KMS-11 (cell line): ENCODE measurements at regions not wholly inside any gene's neighbourhood (a gene's known extent, or its start where the extent isn't known, plus 50 kb on each side); places are given as distances from the start of the nearest gene placed in this dataset.

ENCODE experiments used
- H2AFZ ChIP-seq: fragments of 200-600 bp; sonication (generic); 2 replicates; pipeline ENCODE4 v1.6.1; 2016; ENCODE audit warnings: antibody characterized with exemption, mixed run types, low read depth
- H3K27ac ChIP-seq: fragments of 200-600 bp; sonication (generic); 2 replicates; pipeline ENCODE4 v1.6.1; 2016; ENCODE audit warnings: mild to moderate bottlenecking, mixed run types
- H3K27me3 ChIP-seq: fragments of 200-600 bp; sonication (generic); 2 replicates; pipeline ENCODE4 v1.6.1; 2017; ENCODE audit warnings: mild to moderate bottlenecking, low read depth, mixed run types, moderate library complexity; ENCODE audit not compliant: insufficient read depth
- H3K36me3 ChIP-seq: fragments of 200-600 bp; sonication (generic); 2 replicates; pipeline ENCODE4 v1.6.1; 2017; ENCODE audit warnings: mild to moderate bottlenecking, mixed run types; ENCODE audit not compliant: insufficient read depth
- H3K4me1 ChIP-seq: fragments of 200-600 bp; sonication (generic); 2 replicates; pipeline ENCODE4 v1.6.1; 2016; ENCODE audit warnings: mild to moderate bottlenecking, low read depth, mixed run types; ENCODE audit not compliant: poor library complexity, severe bottlenecking
- H3K4me2 ChIP-seq: fragments of 200-600 bp; sonication (generic); 2 replicates; pipeline ENCODE4 v1.7.0; 2016; ENCODE audit warnings: mild to moderate bottlenecking, mixed run types
- H3K4me3 ChIP-seq: fragments of 200-600 bp; sonication (generic); IDR thresholded peaks from 2 replicates; pipeline ENCODE4 v1.6.1; 2017; ENCODE audit warnings: low read depth, low read length, mixed read lengths; ENCODE audit not compliant: insufficient read depth
- H3K79me2 ChIP-seq: fragments of 200-600 bp; sonication (generic); 2 replicates; pipeline ENCODE4 v1.6.1; 2016; ENCODE audit warnings: low read depth, mixed run types; ENCODE audit not compliant: insufficient read depth
- H3K9ac ChIP-seq: fragments of 200-600 bp; sonication (generic); 2 replicates; pipeline ENCODE4 v1.6.1; 2016; ENCODE audit warnings: mild to moderate bottlenecking, mixed run types
- H4K20me1 ChIP-seq: fragments of 200-600 bp; sonication (generic); 2 replicates; pipeline ENCODE4 v1.6.1; 2016; ENCODE audit warnings: mild to moderate bottlenecking, mixed run types; ENCODE audit not compliant: insufficient read depth
- CTCF ChIP-seq: fragments of 200-600 bp; sonication (generic); conservative IDR thresholded peaks from 2 replicates; pipeline ENCODE4 v1.6.1; 2017; ENCODE audit warnings: low read depth, mild to moderate bottlenecking, antibody characterized with exemption, low read length, moderate library complexity, mixed read lengths

GRCh38 chr20:60304931-60305330, 346.7 kb downstream of the CDH26 start:
- no peak overlapping the region for H3K9ac ChIP-seq
- no peak for TF ChIP-seq CTCF
- H3K27me3 ChIP-seq, result no peaks in the 10 kb centered on the region
- no peaks in the 10 kb centered on the region for H3K4me1 ChIP-seq
- no peak overlapping the region for H3K4me2 ChIP-seq
- no peak overlapping the region for H3K4me3 ChIP-seq
- no peak overlapping the region for H2AFZ ChIP-seq
- H3K36me3 ChIP-seq, result no peaks in the 10 kb centered on the region
- H3K27ac ChIP-seq, result no peak overlapping the region
- no peaks in the 10 kb centered on the region for H3K79me2 ChIP-seq
- no peaks in the 10 kb centered on the region for H4K20me1 ChIP-seq

- no peak overlapping the region for H3K4me2 ChIP-seq
- H3K79me2 ChIP-seq, result no peaks in the 10 kb centered on the region
These were observed 347.9 kb downstream of the CDH26 start for GRCh38 chr20:60306105-60306504.

GRCh38 chr20:60306551-60306950, 348.3 kb downstream of the CDH26 start:
- Histone ChIP-seq H3K4me3 (no peak overlapping the region), H3K79me2 (no peaks in the 10 kb centered on the region)

More at GRCh38 chr20:60306105-60306504, 347.9 kb downstream of the CDH26 start:
- H3K4me3 ChIP-seq, result no peak overlapping the region
- H4K20me1 ChIP-seq, result no peaks in the 10 kb centered on the region
- H3K36me3 ChIP-seq, result no peaks in the 10 kb centered on the region
- no peak overlapping the region for H3K9ac ChIP-seq
- no peaks in the 10 kb centered on the region for H3K27me3 ChIP-seq
- no peak overlapping the region for H3K27ac ChIP-seq
- H2AFZ ChIP-seq, result no peak overlapping the region
- no peak for TF ChIP-seq CTCF
- no peaks in the 10 kb centered on the region for H3K4me1 ChIP-seq

GRCh38 chr20:60310560-60311349, 352.5 kb downstream of the CDH26 start:
- Histone ChIP-seq H3K4me2 (no peak overlapping the region), H3K27me3 (no peaks in the 10 kb centered on the region), H3K4me3 (no peak overlapping the region), H4K20me1 (no peaks in the 10 kb centered on the region), H3K9ac (no peak overlapping the region), H3K36me3 (no peaks in the 10 kb centered on the region), H3K4me1 (no peaks in the 10 kb centered on the region), H3K79me2 (no peaks in the 10 kb centered on the region), H3K27ac (no peak overlapping the region), H2AFZ (no peak overlapping the region)
- no peak for TF ChIP-seq CTCF

More at GRCh38 chr20:60306551-60306950, 348.3 kb downstream of the CDH26 start:
- H3K4me1 ChIP-seq, result no peaks in the 10 kb centered on the region
- no peak overlapping the region for H3K27ac ChIP-seq
- H3K36me3 ChIP-seq, result no peaks in the 10 kb centered on the region
- no peak for TF ChIP-seq CTCF
- no peak overlapping the region for H2AFZ ChIP-seq
- no peak overlapping the region for H3K4me2 ChIP-seq
- no peaks in the 10 kb centered on the region for H4K20me1 ChIP-seq
- no peaks in the 10 kb centered on the region for H3K27me3 ChIP-seq
- no peak overlapping the region for H3K9ac ChIP-seq
